HepG2 (cell line): ENCODE measurements at regions not wholly inside any gene's neighbourhood (a gene's known extent, or its start where the extent isn't known, plus 50 kb on each side); places are given as distances from the start of the nearest gene placed in this dataset.
A peak's percentile ranks its signal among the peaks of the same experiment; 100 is the strongest.

Source experiments
- ARID2 ChIP-seq: sonication (generic); formaldehyde crosslinking; IDR thresholded peaks from 2 replicates; pipeline ENCODE4 v1.8.1; 2022; ENCODE audit warnings: mild to moderate bottlenecking, missing genetic modification reagents, borderline replicate concordance
- CHCHD3 ChIP-seq: sonication (generic); formaldehyde crosslinking; IDR thresholded peaks from 2 replicates; pipeline ENCODE4 v1.8.0; 2022; ENCODE audit warnings: mild to moderate bottlenecking, missing genetic modification reagents, moderate library complexity
- EED ChIP-seq: sonication (generic); formaldehyde crosslinking; IDR thresholded peaks from 2 replicates; pipeline ENCODE4 v1.5.0; 2020; ENCODE audit warnings: mild to moderate bottlenecking, missing genetic modification reagents
- HNF1B ChIP-seq: sonication (generic); formaldehyde crosslinking; IDR thresholded peaks from 2 replicates; pipeline ENCODE4 v1.5.1; 2020; ENCODE audit warnings: mild to moderate bottlenecking, moderate library complexity, missing genetic modification reagents
- KDM5B ChIP-seq: sonication (generic); formaldehyde crosslinking; IDR thresholded peaks from 2 replicates; pipeline ENCODE4 v1.4.0; 2020; ENCODE audit warnings: missing genetic modification reagents, mild to moderate bottlenecking, borderline replicate concordance
- MED13 ChIP-seq: sonication (generic); formaldehyde crosslinking; IDR thresholded peaks from 2 replicates; pipeline ENCODE4 v1.5.0; 2020; ENCODE audit warnings: missing genetic modification reagents
- NONO ChIP-seq, 2 experiments: fragments of 450-650 bp in 1 of 2; sonication (generic) in 1 of 2; formaldehyde crosslinking in 1 of 2; IDR thresholded peaks in 1 of 2; conservative IDR thresholded peaks in 1 of 2; 2 replicates each; pipeline versions ENCODE4 v1.6.1 to v1.8.0; 2017 to 2022; ENCODE audit warnings: mild to moderate bottlenecking in 1 of 2, missing genetic modification reagents in 1 of 2, moderate library complexity in 1 of 2
- PCBP1 ChIP-seq: fragments of 200-400 bp; formaldehyde crosslinking; IDR thresholded peaks from 2 replicates; pipeline ENCODE4 v1.6.1; 2017; ENCODE audit warnings: mild to moderate bottlenecking, low read depth, low read length, borderline replicate concordance
- PHF8 ChIP-seq: sonication (generic); formaldehyde crosslinking; IDR thresholded peaks from 2 replicates; pipeline ENCODE4 v1.5.0; 2020; ENCODE audit warnings: missing genetic modification reagents
- RCOR2 ChIP-seq: IDR thresholded peaks from 2 replicates; pipeline ENCODE4 v1.6.1; 2016; ENCODE audit warnings: missing biosample characterization, missing genetic modification reagents
- SIX1 ChIP-seq: sonication (generic); formaldehyde crosslinking; IDR thresholded peaks from 2 replicates; pipeline ENCODE4 v1.4.0; 2020; ENCODE audit warnings: missing genetic modification reagents, borderline replicate concordance
- SKIL ChIP-seq: sonication (generic); formaldehyde crosslinking; IDR thresholded peaks from 2 replicates; pipeline ENCODE4 v1.8.0; 2022; ENCODE audit warnings: missing genetic modification reagents, mild to moderate bottlenecking, moderate library complexity, borderline replicate concordance
- STAG1 ChIP-seq: sonication (generic); formaldehyde crosslinking; IDR thresholded peaks from 2 replicates; pipeline ENCODE4 v1.4.0; 2020; ENCODE audit warnings: missing genetic modification reagents
- TCF7 ChIP-seq: sonication (generic); IDR thresholded peaks from 2 replicates; pipeline ENCODE4 v1.6.1; 2016; ENCODE audit warnings: antibody characterized with exemption, low read depth
- TFE3 ChIP-seq: IDR thresholded peaks from 2 replicates; pipeline ENCODE4 v1.6.1; 2016
- THAP8 ChIP-seq: sonication (generic); formaldehyde crosslinking; IDR thresholded peaks from 2 replicates; pipeline ENCODE4 v1.5.1; 2020; ENCODE audit warnings: missing genetic modification reagents, mild to moderate bottlenecking, borderline replicate concordance
- ZBTB1 ChIP-seq: sonication (generic); formaldehyde crosslinking; IDR thresholded peaks from 2 replicates; pipeline ENCODE4 v1.4.0; 2020; ENCODE audit warnings: missing genetic modification reagents, borderline replicate concordance
- ZKSCAN8 ChIP-seq: IDR thresholded peaks from 2 replicates; pipeline ENCODE4 v1.6.1; 2016; ENCODE audit warnings: borderline replicate concordance, missing genetic modification reagents, missing compliant biosample characterization
- ZNF329 ChIP-seq: sonication (generic); formaldehyde crosslinking; IDR thresholded peaks from 2 replicates; pipeline ENCODE4 v1.9.0; 2021; ENCODE audit warnings: low read depth, mild to moderate bottlenecking, missing genetic modification reagents
- ZNF574 ChIP-seq: sonication (generic); formaldehyde crosslinking; IDR thresholded peaks from 2 replicates; pipeline ENCODE4 v1.4.0; 2020; ENCODE audit warnings: missing genetic modification reagents
- ZNF816 ChIP-seq: sonication (generic); formaldehyde crosslinking; IDR thresholded peaks from 2 replicates; pipeline ENCODE4 v1.8.0; 2022; ENCODE audit warnings: missing genetic modification reagents, mild to moderate bottlenecking, borderline replicate concordance

GRCh38 chr4:123479944-123480343 is 83.3 kb downstream of the SPRY1 start (continued):
- no peak for TF ChIP-seq EED (CRISPR knock-in tag)
- no peak for TF ChIP-seq THAP8 (CRISPR knock-in tag)
- TF ChIP-seq NONO (IDR thresholded peaks at IDR 0.05), result no peak
- TF ChIP-seq NONO (CRISPR knock-in tag; conservative IDR thresholded peaks at IDR 0.05), result 0 out of 2 replicates have a peak, but pooled peaks have one; percentile 42
- TF ChIP-seq ZNF816 (CRISPR knock-in tag), result no peak
- peak; percentile 41 for TF ChIP-seq ZNF574
- peak; percentile 52; the same call in 1 of the 2 replicates for TF ChIP-seq HNF1B (CRISPR knock-in tag)
- TF ChIP-seq KDM5B (CRISPR knock-in tag), result no peak
- TF ChIP-seq SIX1 (CRISPR knock-in tag), result peak; percentile 36; the same call in 1 of the 2 replicates
- TF ChIP-seq ZNF329 (CRISPR knock-in tag), result no peak
- peak; percentile 80 for TF ChIP-seq SKIL (CRISPR knock-in tag)
- no peak for TF ChIP-seq CHCHD3 (CRISPR knock-in tag)
- TF ChIP-seq RCOR2 (CRISPR knock-in tag), result peak; percentile 76; the same call in 1 of the 2 replicates
- TF ChIP-seq MED13, result 0 out of 2 replicates have a peak, but pooled peaks have one; percentile 48
- TF ChIP-seq TCF7, result peak; percentile 66
- no peak for TF ChIP-seq ARID2 (CRISPR knock-in tag)
- no peak for TF ChIP-seq ZBTB1
- TF ChIP-seq PCBP1, result no peak
- peak; percentile 42; the same call in 1 of the 2 replicates for TF ChIP-seq PHF8 (CRISPR knock-in tag)
- peak; percentile 74; the same call in 1 of the 2 replicates for TF ChIP-seq ZKSCAN8 (CRISPR knock-in tag)
- peak; percentile 37; the same call in 1 of the 2 replicates for TF ChIP-seq STAG1 (CRISPR knock-in tag)
- peak; percentile 91 for TF ChIP-seq TFE3 (CRISPR knock-in tag)
